ENCODE measurements at regions not wholly inside any gene's neighbourhood (a gene's known extent, or its start where the extent isn't known, plus 50 kb on each side); places are given as distances from the start of the nearest gene placed in this dataset.

- in situ Hi-C loops (cut with HindIII; ENCODE audit: low pct_unique_long_range_greater_than_20kb, low sequenced_read_pairs), result no loop called here
- ChIA-PET CTCF (no interaction called here), POLR2A (no interaction called here)
- BruUV-seq (replicated peaks), result no TSS peak
- DNase-seq (ENCODE audit: low read depth, low spot score) (no peak), ATAC-seq (no peak)
- no peaks in the 10 kb centered on the region for H3K9me3 ChIP-seq (ENCODE audit: control insufficient read depth, insufficient read depth, low read depth, low read length)
- no peaks in the 10 kb centered on the region for H3K27me3 ChIP-seq (ENCODE audit: control insufficient read depth, insufficient read depth, low read length)
- H3K4me3 ChIP-seq (ENCODE audit: low read depth in 2 of 2, low read length in 2 of 2), result no peak overlapping the region
- H3K4me1 ChIP-seq (ENCODE audit: control insufficient read depth, insufficient read depth, low read length), result no peaks in the 10 kb centered on the region
- no peaks in the 10 kb centered on the region for H3K36me3 ChIP-seq (ENCODE audit: control insufficient read depth, insufficient read depth, low read length)
- intact Hi-C loops (cut with micrococcal nuclease; ENCODE audit: unreplicated experiment), result no loop called here
- H3K27ac ChIP-seq (ENCODE audit: low read length), result no peak overlapping the region
- TF ChIP-seq POLR2AphosphoS5 (IDR thresholded peaks at IDR 0.05; ENCODE audit: low read depth, low read length) (no peak), CTCF (IDR thresholded peaks at IDR 0.05) (no peak), SIN3A (IDR thresholded peaks at IDR 0.05; ENCODE audit: borderline replicate concordance, insufficient read depth, low read depth, low read length) (no peak), TCF7L2 (IDR thresholded peaks at IDR 0.05; ENCODE audit: low read depth, low read length) (no peak)
These were observed 565.3 kb upstream of the ROBO2 start for GRCh38 chr3:76474632-76475031.

- Histone ChIP-seq H3K27me3 (ENCODE audit: control insufficient read depth, insufficient read depth, low read length) (no peaks in the 10 kb centered on the region), H3K4me3 (ENCODE audit: low read depth in 2 of 2, low read length in 2 of 2) (no peak overlapping the region), H3K36me3 (ENCODE audit: control insufficient read depth, insufficient read depth, low read length) (no peaks in the 10 kb centered on the region), H3K4me1 (ENCODE audit: control insufficient read depth, insufficient read depth, low read length) (no peaks in the 10 kb centered on the region), H3K9me3 (ENCODE audit: control insufficient read depth, insufficient read depth, low read depth, low read length) (no peaks in the 10 kb centered on the region), H3K27ac (ENCODE audit: low read length) (no peak overlapping the region)
- BruUV-seq (replicated peaks), result no TSS peak
- ChIA-PET POLR2A (no interaction called here), CTCF (no interaction called here)
- intact Hi-C loops (cut with micrococcal nuclease; ENCODE audit: unreplicated experiment), result no loop called here
- DNase-seq (ENCODE audit: low read depth, low spot score) (no peak), ATAC-seq (no peak)
- in situ Hi-C loops (cut with HindIII; ENCODE audit: low pct_unique_long_range_greater_than_20kb, low sequenced_read_pairs), result no loop called here
- TF ChIP-seq REST (IDR thresholded peaks at IDR 0.05; ENCODE audit: insufficient read depth in 1 of 2, low read depth in 2 of 2, low read length in 1 of 2), result no peak
These were observed 560.7 kb upstream of the ROBO2 start for GRCh38 chr3:76479161-76479650.

- Histone ChIP-seq H3K36me3 (ENCODE audit: control insufficient read depth, insufficient read depth, low read length) (no peaks in the 10 kb centered on the region), H3K4me1 (ENCODE audit: control insufficient read depth, insufficient read depth, low read length) (no peaks in the 10 kb centered on the region), H3K27ac (ENCODE audit: low read length) (no peak overlapping the region), H3K4me3 (ENCODE audit: low read depth in 2 of 2, low read length in 2 of 2) (no peak overlapping the region), H3K27me3 (ENCODE audit: control insufficient read depth, insufficient read depth, low read length) (no peaks in the 10 kb centered on the region), H3K9me3 (ENCODE audit: control insufficient read depth, insufficient read depth, low read depth, low read length) (no peaks in the 10 kb centered on the region)
- BruUV-seq (replicated peaks), result no TSS peak
- CTCF ChIA-PET, result no interaction called here
- DNase-seq (ENCODE audit: low read depth, low spot score) (no peak), ATAC-seq (no peak)
- in situ Hi-C loops (cut with HindIII; ENCODE audit: low pct_unique_long_range_greater_than_20kb, low sequenced_read_pairs) (no loop called here), intact Hi-C loops (cut with micrococcal nuclease; ENCODE audit: unreplicated experiment) (no loop called here)
- TF ChIP-seq TCF7L2 (IDR thresholded peaks at IDR 0.05; ENCODE audit: low read depth, low read length) (no peak), POLR2AphosphoS5 (IDR thresholded peaks at IDR 0.05; ENCODE audit: low read depth, low read length) (no peak), CTCF (IDR thresholded peaks at IDR 0.05) (no peak), REST (IDR thresholded peaks at IDR 0.05; ENCODE audit: insufficient read depth in 1 of 2, low read depth in 2 of 2, low read length in 1 of 2) (no peak), SIN3A (IDR thresholded peaks at IDR 0.05; ENCODE audit: borderline replicate concordance, insufficient read depth, low read depth, low read length) (no peak)
- POLR2A ChIA-PET, result no interaction called here
These were observed 557.4 kb upstream of the ROBO2 start for GRCh38 chr3:76482510-76482909.

All from Panc1 (cell line).